HCT116 (cell line): ENCODE measurements at regions not wholly inside any gene's neighbourhood (a gene's known extent, or its start where the extent isn't known, plus 50 kb on each side); places are given as distances from the start of the nearest gene placed in this dataset.

Experiments used
- ATAC-seq: fragments of 200-7000 bp; cut with Tn5 transposase; 2 replicates; pipeline ENCODE4 v1.9.1; 2020; ENCODE audit warnings: mild to moderate bottlenecking, moderate library complexity
- BruUV-seq: library from RNA; stranded (reverse); fragments of 400-500 nt; replicated peaks from 2 replicates; lab custom pipeline; 2021; lab: Mats Ljungman, UMichigan
- CTCF ChIA-PET: fragments of 300-600 bp; sonication (Branson Sonifier 250); formaldehyde crosslinking; loops from one replicate; lab custom pipeline; 2021; ENCODE audit warnings: antibody characterized with exemption; lab: Charles Lee
- POLR2A ChIA-PET: fragments of 300-600, 350-600 bp; sonication (Branson Sonifier 250); formaldehyde crosslinking; loops from one replicate; lab custom pipeline; 2021; ENCODE audit warnings: antibody characterized with exemption; lab: Charles Lee
- RAD21 ChIA-PET, 2 experiments: fragments of 300-600 bp; sonication (Branson Sonifier 250); formaldehyde crosslinking; loops; one replicate each; lab custom pipeline; 2023; ENCODE audit warnings: low total read pairs in 2 of 2; ENCODE audit not compliant: uncharacterized antibody in 2 of 2, unreplicated experiment in 2 of 2, low non-redundant PET in 1 of 2; lab: Charles Lee
- DNase-seq: peaks from one replicate; pipeline ENCODE4 v3.0.0-alpha.2; 2010; ENCODE audit warnings: low read depth, low spot score
- H2AFZ ChIP-seq: fragments of 200-600 bp; shearing (Covaris generic), sonication (generic); 2 replicates; pipeline ENCODE4 v1.6.1; 2017; ENCODE audit warnings: low read depth, mixed run types, mixed read lengths, antibody characterized with exemption, low read length; ENCODE audit not compliant: poor library complexity, severe bottlenecking
- H3K27ac ChIP-seq: 2 replicates; pipeline ENCODE4 v1.5.1; 2012; ENCODE audit warnings: low read depth, low read length
- H3K27me3 ChIP-seq: fragments of 200-600 bp; sonication (generic); 2 replicates; pipeline ENCODE4 v1.6.1; 2016; ENCODE audit warnings: mixed run types, low read length, mixed read lengths; ENCODE audit not compliant: insufficient read depth
- H3K36me3 ChIP-seq, 2 experiments: fragments of 200-500 bp in 1 of 2; fragments of 200-600 bp in 1 of 2; sonication (Bioruptor generic) in 1 of 2; sonication (generic) in 1 of 2; 2 replicates each; pipeline versions ENCODE4 v1.5.1 to v1.6.1; 2014 to 2016; ENCODE audit warnings: low read length in 2 of 2, inconsistent platforms in 1 of 2, mixed read lengths in 1 of 2, mixed run types in 1 of 2; ENCODE audit not compliant: insufficient read depth in 2 of 2, control insufficient read depth in 1 of 2
- H3K4me1 ChIP-seq, 2 experiments: fragments of 200-600 bp in 1 of 2; sonication (generic) in 1 of 2; 2 replicates each; pipeline versions ENCODE4 v1.5.1 to v1.6.1; 2012 to 2017; ENCODE audit warnings: low read length in 2 of 2, inconsistent platforms in 1 of 2, mild to moderate bottlenecking in 1 of 2, mixed read lengths in 1 of 2, mixed run types in 1 of 2, moderate library complexity in 1 of 2; ENCODE audit not compliant: insufficient read depth in 2 of 2, control insufficient read depth in 1 of 2
- H3K4me2 ChIP-seq: fragments of 200-600 bp; sonication (generic); 2 replicates; pipeline ENCODE4 v1.6.1; 2017; ENCODE audit warnings: mixed run types, low read length, mixed read lengths
- H3K4me3 ChIP-seq, 2 experiments: fragments of 200-600 bp in 1 of 2; sonication (generic) in 1 of 2; replicated peaks in 1 of 2; 2 replicates each; pipeline ENCODE4 v1.5.1; 2011 to 2016; ENCODE audit warnings: low read length in 2 of 2, control low read depth in 1 of 2, low read depth in 1 of 2, mild to moderate bottlenecking in 1 of 2, mixed read lengths in 1 of 2, mixed run types in 1 of 2
- H3K79me2 ChIP-seq: fragments of 200-600 bp; sonication (generic); 2 replicates; pipeline ENCODE4 v1.6.1; 2017; ENCODE audit warnings: mild to moderate bottlenecking, mixed run types, low read length, moderate library complexity, mixed read lengths; ENCODE audit not compliant: insufficient read depth
- H3K9ac ChIP-seq: fragments of 200-600 bp; sonication (generic); 2 replicates; pipeline ENCODE4 v1.6.1; 2016; ENCODE audit warnings: low read length, mixed read lengths
- H3K9me2 ChIP-seq: fragments of 200-600 bp; sonication (generic), shearing (Covaris generic); 2 replicates; pipeline ENCODE4 v1.6.1; 2017; ENCODE audit warnings: mixed run types, mild to moderate bottlenecking, moderate library complexity; ENCODE audit not compliant: insufficient read depth
- H3K9me3 ChIP-seq, 2 experiments: fragments of 200-500 bp in 1 of 2; fragments of 200-600 bp in 1 of 2; sonication (Bioruptor generic) in 1 of 2; sonication (generic) in 1 of 2; 2 replicates each; pipeline ENCODE4 v1.6.1; 2014 to 2017; ENCODE audit warnings: low read length in 2 of 2, mixed read lengths in 2 of 2, inconsistent platforms in 1 of 2, low read depth in 1 of 2, mild to moderate bottlenecking in 1 of 2, mixed run types in 1 of 2, moderate library complexity in 1 of 2; ENCODE audit not compliant: control insufficient read depth in 1 of 2, insufficient read depth in 1 of 2
- H4K20me1 ChIP-seq: fragments of 200-600 bp; sonication (generic), shearing (Covaris generic); 2 replicates; pipeline ENCODE4 v1.6.1; 2017; ENCODE audit warnings: mixed run types, mild to moderate bottlenecking, moderate library complexity; ENCODE audit not compliant: insufficient read depth
- ELF1 ChIP-seq: IDR thresholded peaks from 2 replicates; pipeline ENCODE4 v1.6.1; 2012; ENCODE audit warnings: low read depth, borderline replicate concordance
- EZH2phosphoT487 ChIP-seq: fragments of 200-600 bp; IDR thresholded peaks from 2 replicates; pipeline ENCODE4 v1.6.1; 2018; ENCODE audit warnings: antibody characterized with exemption, borderline replicate concordance
- JUND ChIP-seq: IDR thresholded peaks from 2 replicates; pipeline ENCODE4 v1.6.1; 2012
- POLR2A ChIP-seq: IDR thresholded peaks from 2 replicates; pipeline ENCODE4 v1.7.0; 2011; ENCODE audit warnings: borderline replicate concordance; ENCODE audit not compliant: insufficient read depth, insufficient read length; ENCODE audit errors: extremely low read depth
- SP1 ChIP-seq: IDR thresholded peaks from 2 replicates; pipeline ENCODE4 v1.6.1; 2012; ENCODE audit warnings: low read depth
- YY1 ChIP-seq: IDR thresholded peaks from 2 replicates; pipeline ENCODE4 v1.6.1; 2011; ENCODE audit warnings: low read length, low read depth, moderate library complexity, mild to moderate bottlenecking; ENCODE audit not compliant: insufficient replicate concordance; ENCODE audit errors: extremely low read depth
- ZFX ChIP-seq: fragments of 450-650 bp; IDR thresholded peaks from 2 replicates; pipeline ENCODE4 v1.6.1; 2017
- intact Hi-C: fragments of 100-400 bp; cut with micrococcal nuclease; formaldehyde crosslinking; loops from 2 replicates; pipeline ENCODE4 v1.10.0; 2022
- TF ChIP-seq, protein P1 (sequence below): IDR thresholded peaks from 2 replicates; pipeline ENCODE4 v1.6.1; 2012; ENCODE audit warnings: low read depth
- TF ChIP-seq, protein P2 (sequence below): IDR thresholded peaks from 2 replicates; pipeline ENCODE4 v1.6.1; 2011; ENCODE audit warnings: mild to moderate bottlenecking, low read length, moderate library complexity; ENCODE audit not compliant: insufficient replicate concordance; ENCODE audit errors: extremely low read depth

DNA sequence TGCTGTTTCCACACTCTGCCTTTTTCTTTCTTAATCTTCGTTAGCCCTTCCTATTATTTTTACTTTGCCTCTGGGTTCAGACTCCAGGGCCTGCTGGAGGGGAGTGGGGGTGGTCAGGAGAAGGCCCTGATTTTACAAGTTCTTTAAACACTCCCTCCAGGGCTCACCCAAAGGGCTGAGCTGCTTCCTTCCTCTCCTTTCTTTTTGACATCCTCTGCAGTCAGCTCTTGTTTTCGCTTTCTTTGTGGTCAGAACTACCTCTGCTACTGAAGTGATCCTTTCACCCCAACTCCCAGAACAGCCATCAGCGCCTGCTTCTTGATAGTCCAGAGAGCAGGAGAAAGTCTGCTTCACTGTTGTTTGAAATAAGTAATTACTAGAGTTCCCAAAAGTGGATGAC lies 925.7 kb downstream of the EPHA4 start:
- Histone ChIP-seq H3K79me2 (no peaks in the 10 kb centered on the region), H3K36me3 (no peaks in the 10 kb centered on the region), H3K9me2 (no peaks in the 10 kb centered on the region), H3K9me3 (no peaks in the 10 kb centered on the region), H2AFZ (no peak overlapping the region), H3K4me1 (peaks cover 4 to 8% of the 10 kb centered on the region in 2 experiments; a peak in 3 of 4 replicates), H3K27ac (no peak overlapping the region), H3K4me2 (no peak overlapping the region), H3K4me3 (no peak overlapping the region), H4K20me1 (no peaks in the 10 kb centered on the region), H3K27me3 (no peaks in the 10 kb centered on the region), H3K9ac (no peak overlapping the region)
- ChIA-PET POLR2A (no interaction called here), CTCF (no interaction called here), RAD21 (no interaction called here)
- intact Hi-C loops, result no loop called here
- TF ChIP-seq, protein P1, sequence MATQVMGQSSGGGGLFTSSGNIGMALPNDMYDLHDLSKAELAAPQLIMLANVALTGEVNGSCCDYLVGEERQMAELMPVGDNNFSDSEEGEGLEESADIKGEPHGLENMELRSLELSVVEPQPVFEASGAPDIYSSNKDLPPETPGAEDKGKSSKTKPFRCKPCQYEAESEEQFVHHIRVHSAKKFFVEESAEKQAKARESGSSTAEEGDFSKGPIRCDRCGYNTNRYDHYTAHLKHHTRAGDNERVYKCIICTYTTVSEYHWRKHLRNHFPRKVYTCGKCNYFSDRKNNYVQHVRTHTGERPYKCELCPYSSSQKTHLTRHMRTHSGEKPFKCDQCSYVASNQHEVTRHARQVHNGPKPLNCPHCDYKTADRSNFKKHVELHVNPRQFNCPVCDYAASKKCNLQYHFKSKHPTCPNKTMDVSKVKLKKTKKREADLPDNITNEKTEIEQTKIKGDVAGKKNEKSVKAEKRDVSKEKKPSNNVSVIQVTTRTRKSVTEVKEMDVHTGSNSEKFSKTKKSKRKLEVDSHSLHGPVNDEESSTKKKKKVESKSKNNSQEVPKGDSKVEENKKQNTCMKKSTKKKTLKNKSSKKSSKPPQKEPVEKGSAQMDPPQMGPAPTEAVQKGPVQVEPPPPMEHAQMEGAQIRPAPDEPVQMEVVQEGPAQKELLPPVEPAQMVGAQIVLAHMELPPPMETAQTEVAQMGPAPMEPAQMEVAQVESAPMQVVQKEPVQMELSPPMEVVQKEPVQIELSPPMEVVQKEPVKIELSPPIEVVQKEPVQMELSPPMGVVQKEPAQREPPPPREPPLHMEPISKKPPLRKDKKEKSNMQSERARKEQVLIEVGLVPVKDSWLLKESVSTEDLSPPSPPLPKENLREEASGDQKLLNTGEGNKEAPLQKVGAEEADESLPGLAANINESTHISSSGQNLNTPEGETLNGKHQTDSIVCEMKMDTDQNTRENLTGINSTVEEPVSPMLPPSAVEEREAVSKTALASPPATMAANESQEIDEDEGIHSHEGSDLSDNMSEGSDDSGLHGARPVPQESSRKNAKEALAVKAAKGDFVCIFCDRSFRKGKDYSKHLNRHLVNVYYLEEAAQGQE, result no peak
- no peak for TF ChIP-seq ELF1
- DNase-seq, result no peak
- no peak for ATAC-seq
- BruUV-seq, result no TSS peak

DNA sequence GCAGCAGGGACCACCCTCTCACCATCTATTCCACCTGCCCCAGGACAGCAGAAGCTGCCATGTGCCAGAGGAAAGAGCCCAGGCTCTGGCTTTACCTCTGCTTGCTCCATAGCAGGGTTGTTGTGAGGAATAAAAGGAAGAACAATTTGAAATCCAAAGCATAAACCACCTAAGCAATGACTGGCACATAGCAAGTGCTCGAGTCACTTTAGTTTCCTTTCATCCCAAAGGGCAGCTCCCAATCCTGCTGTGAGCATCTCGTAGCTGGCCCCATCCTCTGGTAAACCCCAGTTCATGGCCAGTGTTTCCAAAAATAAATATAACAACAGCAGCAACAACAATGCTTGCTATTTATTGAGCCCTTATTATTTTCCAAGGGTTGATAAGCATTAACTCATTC lies 923.5 kb downstream of the EPHA4 start:
- ChIA-PET POLR2A (no interaction called here), RAD21 (no interaction called here), CTCF (no interaction called here)
- no peak overlapping the region for H3K9ac ChIP-seq
- intact Hi-C loops, result no loop called here
- TF ChIP-seq YY1, result no peak
- TF ChIP-seq JUND, result no peak
- TF ChIP-seq, protein P2, sequence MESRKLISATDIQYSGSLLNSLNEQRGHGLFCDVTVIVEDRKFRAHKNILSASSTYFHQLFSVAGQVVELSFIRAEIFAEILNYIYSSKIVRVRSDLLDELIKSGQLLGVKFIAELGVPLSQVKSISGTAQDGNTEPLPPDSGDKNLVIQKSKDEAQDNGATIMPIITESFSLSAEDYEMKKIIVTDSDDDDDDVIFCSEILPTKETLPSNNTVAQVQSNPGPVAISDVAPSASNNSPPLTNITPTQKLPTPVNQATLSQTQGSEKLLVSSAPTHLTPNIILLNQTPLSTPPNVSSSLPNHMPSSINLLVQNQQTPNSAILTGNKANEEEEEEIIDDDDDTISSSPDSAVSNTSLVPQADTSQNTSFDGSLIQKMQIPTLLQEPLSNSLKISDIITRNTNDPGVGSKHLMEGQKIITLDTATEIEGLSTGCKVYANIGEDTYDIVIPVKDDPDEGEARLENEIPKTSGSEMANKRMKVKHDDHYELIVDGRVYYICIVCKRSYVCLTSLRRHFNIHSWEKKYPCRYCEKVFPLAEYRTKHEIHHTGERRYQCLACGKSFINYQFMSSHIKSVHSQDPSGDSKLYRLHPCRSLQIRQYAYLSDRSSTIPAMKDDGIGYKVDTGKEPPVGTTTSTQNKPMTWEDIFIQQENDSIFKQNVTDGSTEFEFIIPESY, result no peak
- no peak for TF ChIP-seq ELF1
- no peak for TF ChIP-seq ZFX
- TF ChIP-seq EZH2phosphoT487, result no peak
- no peak for TF ChIP-seq POLR2A
- TF ChIP-seq SP1, result no peak
- no peak overlapping the region for H2AFZ ChIP-seq
- no peaks in the 10 kb centered on the region for H3K9me2 ChIP-seq
- no peaks in the 10 kb centered on the region for H3K79me2 ChIP-seq
- H3K9me3 ChIP-seq, result no peaks in the 10 kb centered on the region
- H4K20me1 ChIP-seq, result no peaks in the 10 kb centered on the region
- H3K4me1 ChIP-seq, result peaks cover 4 to 8% of the 10 kb centered on the region in 2 experiments; a peak in 3 of 4 replicates
- H3K27ac ChIP-seq, result no peak overlapping the region
- no peak for DNase-seq
- ATAC-seq, result peak; percentile 57
- H3K4me2 ChIP-seq, result peak overlapping the region; percentile 35
- no peaks in the 10 kb centered on the region for H3K27me3 ChIP-seq
- no peak overlapping the region for H3K4me3 ChIP-seq
- no peaks in the 10 kb centered on the region for H3K36me3 ChIP-seq
- no TSS peak for BruUV-seq
